PC-9 (cell line): ENCODE measurements at regions not wholly inside any gene's neighbourhood (a gene's known extent, or its start where the extent isn't known, plus 50 kb on each side); places are given as distances from the start of the nearest gene placed in this dataset.

Experiments used
- BruUV-seq: library from RNA; stranded (reverse); fragments of 400-500 nt; replicated peaks from 2 replicates; lab custom pipeline; 2021; lab: Mats Ljungman, UMichigan
- CTCF ChIA-PET: fragments of 300-600 bp; sonication (Branson Sonifier 250); formaldehyde crosslinking; loops from one replicate; lab custom pipeline; 2022; ENCODE audit warnings: antibody characterized with exemption; lab: Charles Lee
- POLR2A ChIA-PET: fragments of 300-600 bp; sonication (Branson Sonifier 250); formaldehyde crosslinking; loops from one replicate; lab custom pipeline; 2022; ENCODE audit warnings: antibody characterized with exemption; ENCODE audit not compliant: unreplicated experiment; lab: Charles Lee
- DNase-seq, 2 experiments: peaks; one replicate each; pipeline versions ENCODE4 v3.0.0 to v3.0.0-alpha.2; 2015 to 2022; ENCODE audit warnings: mixed read lengths in 1 of 2
- H2AFZ ChIP-seq: fragments of 200-600 bp; sonication (generic); 2 replicates; pipeline ENCODE4 v1.8.1; 2017; ENCODE audit warnings: antibody characterized with exemption
- H3F3A ChIP-seq: fragments of 200-600 bp; sonication (generic); 2 replicates; pipeline ENCODE4 v1.8.1; 2017; ENCODE audit warnings: antibody characterized with exemption, mild to moderate bottlenecking, low read depth; ENCODE audit not compliant: insufficient read depth
- H3K27ac ChIP-seq: fragments of 200-600 bp; sonication (generic); 2 replicates; pipeline ENCODE4 v1.6.1; 2016; ENCODE audit warnings: mixed run types
- H3K27me3 ChIP-seq: fragments of 200-600 bp; sonication (generic); 2 replicates; pipeline ENCODE4 v1.6.1; 2016; ENCODE audit warnings: low read depth, mixed run types; ENCODE audit not compliant: insufficient read depth
- H3K36me3 ChIP-seq: fragments of 200-600 bp; sonication (generic); 2 replicates; pipeline ENCODE4 v1.6.1; 2016; ENCODE audit warnings: low read depth, mixed run types
- H3K4me1 ChIP-seq: fragments of 200-600 bp; sonication (generic); replicated peaks from 2 replicates; pipeline ENCODE4 v1.6.1; 2016; ENCODE audit warnings: mixed run types; ENCODE audit not compliant: insufficient read depth
- H3K4me2 ChIP-seq: fragments of 200-600 bp; sonication (generic); 2 replicates; pipeline ENCODE4 v1.6.1; 2017; ENCODE audit warnings: mixed run types
- H3K4me3 ChIP-seq: fragments of 200-600 bp; sonication (generic); 2 replicates; pipeline ENCODE4 v1.6.1; 2016; ENCODE audit warnings: mixed run types
- H3K79me2 ChIP-seq: fragments of 200-600 bp; sonication (generic); 2 replicates; pipeline ENCODE4 v1.6.1; 2017; ENCODE audit warnings: low read depth, mixed run types
- H3K9me2 ChIP-seq: fragments of 200-600 bp; sonication (generic); 2 replicates; pipeline ENCODE4 v1.8.1; 2017; ENCODE audit warnings: mild to moderate bottlenecking; ENCODE audit not compliant: insufficient read depth
- H3K9me3 ChIP-seq: fragments of 200-600 bp; sonication (generic); 2 replicates; pipeline ENCODE4 v1.8.1; 2016; ENCODE audit warnings: low read depth; ENCODE audit not compliant: insufficient read depth
- H4K20me1 ChIP-seq: fragments of 200-600 bp; sonication (generic); 2 replicates; pipeline ENCODE4 v1.8.1; 2017; ENCODE audit not compliant: insufficient read depth
- CTCF ChIP-seq: fragments of 200-600 bp; sonication (generic); conservative IDR thresholded peaks from 2 replicates; pipeline ENCODE4 v1.6.1; 2017; ENCODE audit warnings: mixed run types, antibody characterized with exemption, mild to moderate bottlenecking, moderate library complexity
- EZH2 ChIP-seq: fragments of 200-600 bp; sonication (generic); IDR thresholded peaks from 2 replicates; pipeline ENCODE4 v1.8.0; 2017; ENCODE audit warnings: antibody characterized with exemption, low read depth
- intact Hi-C: fragments of 100-400 bp; cut with micrococcal nuclease; formaldehyde crosslinking; loops from one replicate; pipeline ENCODE4 v1.10.0; 2022; ENCODE audit not compliant: unreplicated experiment

- POLR2A ChIA-PET: no interaction called here
- H3K4me3 ChIP-seq: no peak overlapping the region
- CTCF ChIA-PET: interaction anchor here (0.5 kb wide), 1 partner anchor 520 kb away, joined by 4 read pairs; no protein-coding TSS in a partner anchor
- H3K27me3 ChIP-seq: no peaks in the 10 kb centered on the region
- TF ChIP-seq CTCF (no peak), EZH2 (no peak)
- H3K4me2 ChIP-seq: no peak overlapping the region
- H3K36me3 ChIP-seq: no peaks in the 10 kb centered on the region
- no peaks in the 10 kb centered on the region for H3K79me2 ChIP-seq
- no peaks in the 10 kb centered on the region for H3K9me3 ChIP-seq
- intact Hi-C loops: no loop called here
- H3K4me1 ChIP-seq: peaks cover 29% of the 10 kb centered on the region
- H3F3A ChIP-seq: peaks cover 14% of the 10 kb centered on the region; the same call in 1 of the 2 replicates
- H2AFZ ChIP-seq: no peak overlapping the region
- no peak for DNase-seq
- no TSS peak for BruUV-seq
- no peaks in the 10 kb centered on the region for H4K20me1 ChIP-seq
- no peak overlapping the region for H3K27ac ChIP-seq
- H3K9me2 ChIP-seq: no peaks in the 10 kb centered on the region
These were observed 188.4 kb upstream of the NAV2 start for GRCh38 chr11:19524171-19524671.

DNA sequence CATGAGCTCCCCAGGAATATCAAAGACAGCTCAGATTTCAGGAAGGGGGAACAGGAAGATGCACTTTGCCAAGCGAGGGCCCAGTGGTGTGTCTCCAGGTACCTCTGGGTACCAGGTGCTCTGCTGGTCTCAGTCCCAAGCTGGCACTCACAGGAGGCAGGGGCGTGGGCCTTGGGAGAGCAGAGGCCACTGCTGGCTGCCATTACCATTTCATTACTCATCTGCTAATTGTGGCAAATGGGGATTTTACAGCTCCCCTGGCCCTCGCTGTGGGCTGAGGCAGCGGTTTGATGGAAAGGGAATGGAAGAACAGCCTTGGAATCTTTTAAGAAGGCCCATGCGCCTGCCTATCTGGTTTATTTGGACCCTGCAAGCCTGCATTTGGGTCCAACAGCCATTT is 192.0 kb upstream of the NAV2 start:
- TF ChIP-seq EZH2: no peak
- no peak for TF ChIP-seq CTCF
- no peaks in the 10 kb centered on the region for H3K79me2 ChIP-seq
- no TSS peak for BruUV-seq
- no peaks in the 10 kb centered on the region for H3K9me3 ChIP-seq
- no peak overlapping the region for H3K4me2 ChIP-seq
- H3K27ac ChIP-seq: no peak overlapping the region
- H3K36me3 ChIP-seq: no peaks in the 10 kb centered on the region
- H3K4me1 ChIP-seq: peaks cover 12% of the 10 kb centered on the region
- no peak overlapping the region for H3K4me3 ChIP-seq
- DNase-seq: no peak
- intact Hi-C loops: no loop called here
- CTCF ChIA-PET: no interaction called here
- H3F3A ChIP-seq: peaks cover 3% of the 10 kb centered on the region; the same call in 1 of the 2 replicates
- POLR2A ChIA-PET: no interaction called here
- H4K20me1 ChIP-seq: no peaks in the 10 kb centered on the region
- H3K9me2 ChIP-seq: no peaks in the 10 kb centered on the region
- H2AFZ ChIP-seq: no peak overlapping the region
- H3K27me3 ChIP-seq: no peaks in the 10 kb centered on the region

DNA sequence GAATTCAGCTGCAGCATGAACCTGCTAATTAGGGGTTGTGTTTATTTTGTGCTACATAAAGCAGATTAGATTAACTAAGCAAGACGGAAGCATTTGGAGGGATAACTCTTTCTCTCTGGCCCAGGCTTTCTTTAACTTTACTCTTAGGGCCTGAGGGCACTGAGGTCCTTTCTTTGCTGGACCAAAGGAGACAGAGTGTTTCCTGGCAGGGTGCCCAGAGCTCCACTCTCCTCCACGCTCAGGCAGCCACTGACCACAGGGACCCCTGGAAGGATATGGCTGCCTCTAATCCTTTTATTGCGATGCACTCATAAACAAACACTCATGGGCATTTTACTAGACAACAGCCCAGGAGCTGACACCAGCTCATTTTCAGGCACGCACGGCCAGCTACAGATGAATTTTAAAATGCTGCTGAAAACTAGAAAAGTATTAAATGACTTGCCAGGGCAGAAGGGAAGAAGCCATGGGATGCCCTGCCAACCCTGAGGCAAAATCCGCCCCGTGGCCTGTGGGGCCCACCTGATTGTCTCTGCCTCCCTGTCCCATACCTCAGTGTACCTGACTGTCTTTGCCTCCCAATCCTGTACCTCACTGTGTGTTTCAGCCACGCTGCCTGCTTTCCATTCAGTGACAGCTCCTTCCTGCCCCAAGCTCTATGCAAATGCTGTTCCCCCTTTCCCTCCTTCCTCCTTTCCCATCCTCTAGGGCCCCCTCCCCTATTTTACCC is 192.6 kb upstream of the NAV2 start:
- Histone ChIP-seq H3K27me3 (no peaks in the 10 kb centered on the region), H4K20me1 (no peaks in the 10 kb centered on the region), H3K4me1 (peaks cover 6% of the 10 kb centered on the region), H3K9me3 (no peaks in the 10 kb centered on the region), H2AFZ (no peak overlapping the region), H3K36me3 (no peaks in the 10 kb centered on the region), H3K9me2 (no peaks in the 10 kb centered on the region), H3K4me3 (no peak overlapping the region), H3K4me2 (no peak overlapping the region), H3K79me2 (no peaks in the 10 kb centered on the region), H3K27ac (no peak overlapping the region), H3F3A (no peaks in the 10 kb centered on the region)
- BruUV-seq: no TSS peak
- TF ChIP-seq EZH2: no peak
- no peak for TF ChIP-seq CTCF
- intact Hi-C loops: no loop called here
- DNase-seq: no peak
- POLR2A ChIA-PET: interaction anchor here (0.6 kb wide), 1 partner anchor 516 kb away, joined by 4 read pairs; no protein-coding TSS in a partner anchor
- CTCF ChIA-PET: no interaction called here
